ENCODE measurements at regions not wholly inside any gene's neighbourhood (a gene's known extent, or its start where the extent isn't known, plus 50 kb on each side); places are given as distances from the start of the nearest gene placed in this dataset.

DNA sequence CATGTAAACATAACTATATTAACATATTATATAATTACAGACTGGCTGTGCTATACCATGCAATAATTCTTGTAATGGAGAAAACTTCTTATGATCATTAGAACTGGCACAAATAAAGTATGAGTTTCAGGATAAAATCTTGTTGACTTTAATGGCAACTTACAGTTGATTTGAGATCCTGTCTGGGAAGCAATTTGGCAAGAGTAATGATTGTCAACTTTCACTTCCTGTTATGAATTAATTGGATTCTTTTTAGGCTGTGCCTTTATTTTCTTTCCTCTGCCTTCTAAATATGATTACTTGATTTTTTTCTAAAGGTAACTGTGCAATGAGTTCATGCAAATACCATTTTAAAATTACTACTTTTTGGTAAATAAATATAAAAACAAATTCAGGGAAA, 158.1 kb upstream of the B3GAT2 start:
- DNase-seq: no peak
- H3K9me3 ChIP-seq (ENCODE audit: insufficient read depth, low read length, severe bottlenecking): no peaks in the 10 kb centered on the region
- no peak overlapping the region for H3K9ac ChIP-seq (ENCODE audit: low read depth, low read length)
- H2AFZ ChIP-seq (ENCODE audit: low read depth, low read length): no peak overlapping the region
- H4K20me1 ChIP-seq (ENCODE audit: insufficient read depth, low read length): no peaks in the 10 kb centered on the region
- TF ChIP-seq EZH2 (IDR thresholded peaks at IDR 0.05; ENCODE audit: borderline replicate concordance, low read depth, low read length, severe bottlenecking): no peak
- TF ChIP-seq, protein P1, sequence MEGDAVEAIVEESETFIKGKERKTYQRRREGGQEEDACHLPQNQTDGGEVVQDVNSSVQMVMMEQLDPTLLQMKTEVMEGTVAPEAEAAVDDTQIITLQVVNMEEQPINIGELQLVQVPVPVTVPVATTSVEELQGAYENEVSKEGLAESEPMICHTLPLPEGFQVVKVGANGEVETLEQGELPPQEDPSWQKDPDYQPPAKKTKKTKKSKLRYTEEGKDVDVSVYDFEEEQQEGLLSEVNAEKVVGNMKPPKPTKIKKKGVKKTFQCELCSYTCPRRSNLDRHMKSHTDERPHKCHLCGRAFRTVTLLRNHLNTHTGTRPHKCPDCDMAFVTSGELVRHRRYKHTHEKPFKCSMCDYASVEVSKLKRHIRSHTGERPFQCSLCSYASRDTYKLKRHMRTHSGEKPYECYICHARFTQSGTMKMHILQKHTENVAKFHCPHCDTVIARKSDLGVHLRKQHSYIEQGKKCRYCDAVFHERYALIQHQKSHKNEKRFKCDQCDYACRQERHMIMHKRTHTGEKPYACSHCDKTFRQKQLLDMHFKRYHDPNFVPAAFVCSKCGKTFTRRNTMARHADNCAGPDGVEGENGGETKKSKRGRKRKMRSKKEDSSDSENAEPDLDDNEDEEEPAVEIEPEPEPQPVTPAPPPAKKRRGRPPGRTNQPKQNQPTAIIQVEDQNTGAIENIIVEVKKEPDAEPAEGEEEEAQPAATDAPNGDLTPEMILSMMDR (IDR thresholded peaks at IDR 0.05; ENCODE audit: borderline replicate concordance, extremely low read depth, low read length, poor library complexity, severe bottlenecking): no peak
- no peaks in the 10 kb centered on the region for H3K79me2 ChIP-seq (ENCODE audit: insufficient read depth, low read length)
- no peak overlapping the region for H3K27ac ChIP-seq (ENCODE audit: low read length)
- H3K4me1 ChIP-seq (ENCODE audit: insufficient read depth, low read length): no peaks in the 10 kb centered on the region
- ATAC-seq (ENCODE audit: insufficient read depth, low read depth): no peak
- H3K4me3 ChIP-seq (ENCODE audit: low read depth in 1 of 2, low read length in 2 of 2): no peak overlapping the region
- H3K4me2 ChIP-seq (ENCODE audit: insufficient read depth, low read length): no peak overlapping the region
- no peaks in the 10 kb centered on the region for H3K27me3 ChIP-seq (ENCODE audit: insufficient read depth, low read length, poor library complexity)
- no peaks in the 10 kb centered on the region for H3K36me3 ChIP-seq (ENCODE audit: insufficient read depth, low read length)

DNA sequence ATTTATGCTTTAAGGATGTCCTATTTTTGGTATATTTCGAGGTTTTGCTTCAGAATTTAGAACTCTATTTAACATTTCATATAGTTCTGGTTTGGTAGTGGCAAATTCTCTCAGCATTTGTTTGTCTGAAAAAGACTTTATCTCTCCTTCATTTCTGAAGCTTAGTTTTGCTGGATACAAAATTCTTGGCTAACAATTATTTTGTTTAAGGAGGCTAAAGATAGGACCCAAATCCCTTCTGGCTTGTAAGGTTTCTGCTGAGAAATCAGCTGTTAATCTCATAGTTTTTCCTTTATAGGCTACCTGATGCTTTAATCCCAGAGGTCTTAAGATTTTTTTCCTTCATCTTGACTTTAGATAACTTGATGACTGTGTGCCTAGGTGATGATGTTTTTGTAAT, 162.7 kb upstream of the B3GAT2 start:
- Histone ChIP-seq H3K27ac (ENCODE audit: low read length) (no peak overlapping the region), H3K4me3 (ENCODE audit: low read depth in 1 of 2, low read length in 2 of 2) (no peak overlapping the region), H3K4me2 (ENCODE audit: insufficient read depth, low read length) (no peak overlapping the region), H3K9ac (ENCODE audit: low read depth, low read length) (no peak overlapping the region), H3K36me3 (ENCODE audit: insufficient read depth, low read length) (no peaks in the 10 kb centered on the region), H2AFZ (ENCODE audit: low read depth, low read length) (no peak overlapping the region), H4K20me1 (ENCODE audit: insufficient read depth, low read length) (no peaks in the 10 kb centered on the region), H3K79me2 (ENCODE audit: insufficient read depth, low read length) (no peaks in the 10 kb centered on the region), H3K27me3 (ENCODE audit: insufficient read depth, low read length, poor library complexity) (no peaks in the 10 kb centered on the region), H3K4me1 (ENCODE audit: insufficient read depth, low read length) (no peaks in the 10 kb centered on the region), H3K9me3 (ENCODE audit: insufficient read depth, low read length, severe bottlenecking) (no peaks in the 10 kb centered on the region)
- no peak for ATAC-seq (ENCODE audit: insufficient read depth, low read depth)
- TF ChIP-seq, protein P1 (IDR thresholded peaks at IDR 0.05; ENCODE audit: borderline replicate concordance, extremely low read depth, low read length, poor library complexity, severe bottlenecking): no peak
- TF ChIP-seq EZH2 (IDR thresholded peaks at IDR 0.05; ENCODE audit: borderline replicate concordance, low read depth, low read length, severe bottlenecking): no peak
- no peak for DNase-seq

- no peaks in the 10 kb centered on the region for H3K36me3 ChIP-seq (ENCODE audit: insufficient read depth, low read length)
- H4K20me1 ChIP-seq (ENCODE audit: insufficient read depth, low read length): no peaks in the 10 kb centered on the region
- TF ChIP-seq, protein P1 (IDR thresholded peaks at IDR 0.05; ENCODE audit: borderline replicate concordance, extremely low read depth, low read length, poor library complexity, severe bottlenecking): no peak
- TF ChIP-seq EZH2 (IDR thresholded peaks at IDR 0.05; ENCODE audit: borderline replicate concordance, low read depth, low read length, severe bottlenecking): no peak
- H3K27me3 ChIP-seq (ENCODE audit: insufficient read depth, low read length, poor library complexity): no peaks in the 10 kb centered on the region
- H3K9ac ChIP-seq (ENCODE audit: low read depth, low read length): no peak overlapping the region
- H3K9me3 ChIP-seq (ENCODE audit: insufficient read depth, low read length, severe bottlenecking): no peaks in the 10 kb centered on the region
- no peak overlapping the region for H3K27ac ChIP-seq (ENCODE audit: low read length)
- ATAC-seq (ENCODE audit: insufficient read depth, low read depth) (no peak), DNase-seq (no peak)
- H3K4me2 ChIP-seq (ENCODE audit: insufficient read depth, low read length): no peak overlapping the region
- no peak overlapping the region for H3K4me3 ChIP-seq (ENCODE audit: low read depth in 1 of 2, low read length in 2 of 2)
- no peaks in the 10 kb centered on the region for H3K4me1 ChIP-seq (ENCODE audit: insufficient read depth, low read length)
- H2AFZ ChIP-seq (ENCODE audit: low read depth, low read length): no peak overlapping the region
- H3K79me2 ChIP-seq (ENCODE audit: insufficient read depth, low read length): no peaks in the 10 kb centered on the region
Measured at GRCh38 chr6:71123051-71123450, 165.6 kb upstream of the OGFRL1 start.

GRCh38 chr6:71124340-71124739, 164.3 kb upstream of the OGFRL1 start:
- no peak overlapping the region for H3K4me3 ChIP-seq (ENCODE audit: low read depth in 1 of 2, low read length in 2 of 2)
- no peak for DNase-seq
- H2AFZ ChIP-seq (ENCODE audit: low read depth, low read length): no peak overlapping the region
- no peak overlapping the region for H3K4me2 ChIP-seq (ENCODE audit: insufficient read depth, low read length)
- H3K27me3 ChIP-seq (ENCODE audit: insufficient read depth, low read length, poor library complexity): no peaks in the 10 kb centered on the region
- H3K4me1 ChIP-seq (ENCODE audit: insufficient read depth, low read length): no peaks in the 10 kb centered on the region
- H3K79me2 ChIP-seq (ENCODE audit: insufficient read depth, low read length): no peaks in the 10 kb centered on the region
- H3K9ac ChIP-seq (ENCODE audit: low read depth, low read length): no peak overlapping the region
- H3K27ac ChIP-seq (ENCODE audit: low read length): no peak overlapping the region
- no peak for ATAC-seq (ENCODE audit: insufficient read depth, low read depth)
- TF ChIP-seq EZH2 (IDR thresholded peaks at IDR 0.05; ENCODE audit: borderline replicate concordance, low read depth, low read length, severe bottlenecking): no peak
- TF ChIP-seq, protein P1 (IDR thresholded peaks at IDR 0.05; ENCODE audit: borderline replicate concordance, extremely low read depth, low read length, poor library complexity, severe bottlenecking): no peak
- H3K9me3 ChIP-seq (ENCODE audit: insufficient read depth, low read length, severe bottlenecking): no peaks in the 10 kb centered on the region
- H4K20me1 ChIP-seq (ENCODE audit: insufficient read depth, low read length): no peaks in the 10 kb centered on the region
- no peaks in the 10 kb centered on the region for H3K36me3 ChIP-seq (ENCODE audit: insufficient read depth, low read length)

Data from DND-41 (cell line).